Body of pancreas (tissue), 4 donors: ENCODE measurements at regions not wholly inside any gene's neighbourhood (a gene's known extent, or its start where the extent isn't known, plus 50 kb on each side); places are given as distances from the start of the nearest gene placed in this dataset.
"Not testable (repeated sequence)": the region's sequence is repeated elsewhere in the genome, so short reads cannot be mapped to it uniquely, and the experiment has no call there.

ENCODE experiments used
- ATAC-seq: fragments of 150-250 bp; one replicate; pipeline ENCODE4 v1.9.1; 2016
- DNase-seq, 4 donors: peaks; one replicate each; pipeline ENCODE4 v3.0.0-alpha.2; 2019
- H3K27ac ChIP-seq, 4 donors: fragments of 200-600 bp; sonication (generic); 1 replicate in 3 of 4; 2 replicates in 1 of 4; pipeline versions ENCODE4 v1.5.1 to v1.6.1; 2016 to 2019; ENCODE audit warnings: mild to moderate bottlenecking in 1 of 4, mixed read lengths in 1 of 4, moderate library complexity in 1 of 4
- H3K27me3 ChIP-seq, 2 donors: fragments of 200-600 bp; sonication (generic); one replicate each; pipeline ENCODE4 v1.6.0; 2016; ENCODE audit warnings: mild to moderate bottlenecking in 1 of 2
- H3K36me3 ChIP-seq, 2 donors: fragments of 200-600 bp; sonication (generic); replicated peaks in 1 of 2; 2 replicates each; pipeline ENCODE4 v1.5.1; 2016; ENCODE audit warnings: low read depth in 2 of 2; ENCODE audit not compliant: insufficient read depth in 1 of 2
- H3K4me1 ChIP-seq: fragments of 200-600 bp; sonication (generic); one replicate; pipeline ENCODE4 v1.6.0; 2016
- H3K4me3 ChIP-seq, 2 donors: fragments of 200-600 bp; sonication (generic); 1 replicate in 1 of 2; 2 replicates in 1 of 2; pipeline ENCODE4 v1.5.1; 2016 to 2019
- H3K9me3 ChIP-seq, 3 donors: fragments of 200-600 bp; sonication (generic); 1 replicate in 2 of 3; 2 replicates in 1 of 3; pipeline ENCODE4 v1.5.1; 2016
- CTCF ChIP-seq, 7 experiments: fragments of 450-650 bp in 4 of 7; fragments of 200-600 bp in 3 of 7; sonication (generic) in 3 of 7; IDR thresholded peaks; one replicate each; pipeline ENCODE4 v1.5.1; 2016 to 2019; ENCODE audit warnings: antibody characterized with exemption in 7 of 7
- POLR2A ChIP-seq, 3 donors: fragments of 450-650 bp; IDR thresholded peaks; one replicate each; pipeline ENCODE4 v1.6.1; 2016; ENCODE audit warnings: antibody characterized with exemption in 3 of 3, mild to moderate bottlenecking in 2 of 3
- WGBS, 2 donors: methylation state at CpG; one replicate each; pipeline ENCODE4 v1.1.5; 2017; 5-methylcytosine and 5-hydroxymethylcytosine counted together
- intact Hi-C: fragments of 100-400 bp; cut with DNase I; formaldehyde crosslinking; loops from one replicate; pipeline ENCODE4 v1.15.1; 2023

GRCh38 chr6:137711972-137712371 is 155.1 kb upstream of the TNFAIP3 start:
- intact Hi-C loops: no loop called here
- Histone ChIP-seq H3K9me3 (no peaks in the 10 kb centered on the region), H3K27ac (no peak overlapping the region), H3K27me3 (no peaks in the 10 kb centered on the region), H3K36me3 (no peaks in the 10 kb centered on the region), H3K4me1 (peaks cover 9% of the 10 kb centered on the region), H3K4me3 (no peak overlapping the region)
- WGBS, 2 donors: 68 to 90% methylated on average over 1 of the region's 1 CpG
- no peak for DNase-seq
- ATAC-seq: no peak
- no peak for TF ChIP-seq CTCF (IDR thresholded peaks at IDR 0.05)
- no peak for TF ChIP-seq POLR2A (IDR thresholded peaks at IDR 0.05)

GRCh38 chr6:137712587-137712986 is 154.5 kb upstream of the TNFAIP3 start:
- no peaks in the 10 kb centered on the region for H3K27me3 ChIP-seq
- ATAC-seq (no peak), DNase-seq (no peak)
- no peak overlapping the region for H3K4me3 ChIP-seq
- H3K9me3 ChIP-seq: no peaks in the 10 kb centered on the region
- TF ChIP-seq CTCF (IDR thresholded peaks at IDR 0.05) (no peak), POLR2A (IDR thresholded peaks at IDR 0.05) (no peak)
- H3K4me1 ChIP-seq: peaks cover 7% of the 10 kb centered on the region
- 90% methylated on average over 5 of the region's 5 CpGs for WGBS, 2 donors
- H3K36me3 ChIP-seq: no peaks in the 10 kb centered on the region
- intact Hi-C loops: no loop called here
- no peak overlapping the region for H3K27ac ChIP-seq

- WGBS, 2 donors: 58 to 66% methylated on average over 4 of the region's 4 CpGs
- ATAC-seq (no peak), DNase-seq (no peak)
- Histone ChIP-seq H3K4me3 (no peak overlapping the region), H3K27me3 (no peaks in the 10 kb centered on the region), H3K27ac (no peak overlapping the region), H3K36me3 (no peaks in the 10 kb centered on the region), H3K9me3 (no peaks in the 10 kb centered on the region), H3K4me1 (no peaks in the 10 kb centered on the region)
- TF ChIP-seq CTCF (IDR thresholded peaks at IDR 0.05): no peak
- no peak for TF ChIP-seq POLR2A (IDR thresholded peaks at IDR 0.05)
- intact Hi-C loops: no loop called here
Measured at GRCh38 chr6:137715589-137716045, 151.4 kb upstream of the TNFAIP3 start.

- 73 to 83% methylated on average over 7 of the region's 7 CpGs for WGBS, 2 donors
- no peaks in the 10 kb centered on the region for H3K4me1 ChIP-seq
- H3K4me3 ChIP-seq: no peak overlapping the region
- no peak for ATAC-seq
- H3K27ac ChIP-seq: no peak overlapping the region
- no peaks in the 10 kb centered on the region for H3K9me3 ChIP-seq
- H3K27me3 ChIP-seq: no peaks in the 10 kb centered on the region
- TF ChIP-seq CTCF (IDR thresholded peaks at IDR 0.05): no peak
- TF ChIP-seq POLR2A (IDR thresholded peaks at IDR 0.05): no peak
- DNase-seq: no peak
- no peaks in the 10 kb centered on the region for H3K36me3 ChIP-seq
- intact Hi-C loops: no loop called here
Measured at GRCh38 chr6:137717074-137718073, 149.7 kb upstream of the TNFAIP3 start.

GRCh38 chr6:137718903-137719302 is 148.2 kb upstream of the TNFAIP3 start:
- intact Hi-C loops, H3K27ac ChIP-seq, H3K4me3 ChIP-seq, H3K27me3 ChIP-seq, H3K4me1 ChIP-seq, ATAC-seq, H3K36me3 ChIP-seq, DNase-seq, H3K9me3 ChIP-seq: not testable (repeated sequence)
- WGBS, 2 donors: 84 to 85% methylated on average over 5 of the region's 5 CpGs
